Liver (tissue), 7 donors: ENCODE measurements at regions not wholly inside any gene's neighbourhood (a gene's known extent, or its start where the extent isn't known, plus 50 kb on each side); places are given as distances from the start of the nearest gene placed in this dataset.

ENCODE experiments used
- DNase-seq: peaks from one replicate; pipeline ENCODE4 v3.0.0-alpha.2; 2017; ENCODE audit warnings: low spot score
- H3K27ac ChIP-seq, 2 donors: one replicate each; pipeline ENCODE4 v1.7.0; 2013; ENCODE audit warnings: inconsistent platforms in 2 of 2, low read length in 2 of 2, control low read depth in 1 of 2, low read depth in 1 of 2, mild to moderate bottlenecking in 1 of 2
- H3K27me3 ChIP-seq, 4 donors: one replicate each; pipeline versions ENCODE4 v1.6.1 to v1.7.0; 2013; ENCODE audit warnings: low read length in 3 of 4, inconsistent platforms in 1 of 4, mild to moderate bottlenecking in 1 of 4, moderate library complexity in 1 of 4; ENCODE audit not compliant: control insufficient read depth in 4 of 4, insufficient read depth in 4 of 4
- H3K36me3 ChIP-seq, 4 donors: one replicate each; pipeline versions ENCODE4 v1.6.1 to v1.7.0; 2013; ENCODE audit warnings: low read length in 3 of 4, mild to moderate bottlenecking in 3 of 4, low read depth in 1 of 4, moderate library complexity in 1 of 4; ENCODE audit not compliant: control insufficient read depth in 4 of 4, insufficient read depth in 3 of 4
- H3K4me1 ChIP-seq, 4 donors: one replicate each; pipeline versions ENCODE4 v1.6.1 to v1.7.0; 2013; ENCODE audit warnings: low read length in 3 of 4, mild to moderate bottlenecking in 3 of 4, moderate library complexity in 1 of 4; ENCODE audit not compliant: control insufficient read depth in 4 of 4, insufficient read depth in 4 of 4
- H3K4me3 ChIP-seq, 3 donors: one replicate each; pipeline versions ENCODE4 v1.6.1 to v1.7.0; 2013; ENCODE audit warnings: low read length in 3 of 3, control low read depth in 1 of 3, low read depth in 1 of 3, mild to moderate bottlenecking in 1 of 3
- H3K9ac ChIP-seq, 2 donors: one replicate each; pipeline ENCODE4 v1.7.0; 2013; ENCODE audit warnings: low read length in 2 of 2, mild to moderate bottlenecking in 2 of 2, moderate library complexity in 2 of 2, control low read depth in 1 of 2, low read depth in 1 of 2
- H3K9me3 ChIP-seq, 4 donors: one replicate each; pipeline versions ENCODE4 v1.6.1 to v1.7.0; 2013; ENCODE audit warnings: low read length in 3 of 4; ENCODE audit not compliant: control insufficient read depth in 4 of 4
- ATF3 ChIP-seq: IDR thresholded peaks from 2 replicates; pipeline ENCODE4 v1.6.1; 2016; ENCODE audit warnings: antibody characterized with exemption
- EGR1 ChIP-seq, 2 donors: IDR thresholded peaks; 2 replicates each; pipeline ENCODE4 v1.6.1; 2016 to 2018; ENCODE audit warnings: antibody characterized with exemption in 2 of 2, low read depth in 2 of 2
- GABPA ChIP-seq, 2 donors: IDR thresholded peaks in 1 of 2; conservative IDR thresholded peaks in 1 of 2; 2 replicates each; pipeline ENCODE4 v1.6.1; 2016; ENCODE audit warnings: antibody characterized with exemption in 2 of 2, mild to moderate bottlenecking in 1 of 2, moderate library complexity in 1 of 2
- HNF4A ChIP-seq, 2 donors: conservative IDR thresholded peaks; 2 replicates each; pipeline ENCODE4 v1.6.1; 2016; ENCODE audit warnings: antibody characterized with exemption in 2 of 2, mild to moderate bottlenecking in 2 of 2
- JUND ChIP-seq, 2 donors: IDR thresholded peaks; 2 replicates each; pipeline ENCODE4 v1.6.1; 2016; ENCODE audit warnings: antibody characterized with exemption in 2 of 2
- RAD21 ChIP-seq, 2 donors: IDR thresholded peaks; 2 replicates each; pipeline ENCODE4 v1.6.1; 2016; ENCODE audit warnings: antibody characterized with exemption in 2 of 2, mild to moderate bottlenecking in 2 of 2
- REST ChIP-seq: IDR thresholded peaks from 2 replicates; pipeline ENCODE4 v1.6.1; 2016; ENCODE audit warnings: antibody characterized with exemption, mild to moderate bottlenecking
- RXRA ChIP-seq, 2 donors: IDR thresholded peaks; 2 replicates each; pipeline ENCODE4 v1.6.1; 2017 to 2018; ENCODE audit warnings: antibody characterized with exemption in 2 of 2, mild to moderate bottlenecking in 1 of 2
- TAF1 ChIP-seq: conservative IDR thresholded peaks from 2 replicates; pipeline ENCODE4 v1.6.1; 2016; ENCODE audit warnings: antibody characterized with exemption, mild to moderate bottlenecking
- ZBTB33 ChIP-seq: IDR thresholded peaks from 2 replicates; pipeline ENCODE4 v1.6.1; 2016; ENCODE audit warnings: antibody characterized with exemption
- WGBS: extraction: QIAGEN DNeasy Blood & Tissue Kit; methylation state at CpG from one replicate; pipeline ENCODE4 v1.1.7; 2013; 5-methylcytosine and 5-hydroxymethylcytosine counted together
- donor health status: healthy.
- donor health status: healthy.
- donor health status: healthy.
- donor health status: healthy.

- Histone ChIP-seq H3K27ac (no peak overlapping the region), H3K4me3 (no peak overlapping the region), H3K4me1 (peaks cover 2 to 8% (median 4%) of the 10 kb centered on the region in 4 donors), H3K36me3 (peaks cover 0 to 7% (median 0%) of the 10 kb centered on the region in 4 donors), H3K9ac (no peak overlapping the region), H3K27me3 (no peaks in the 10 kb centered on the region), H3K9me3 (no peaks in the 10 kb centered on the region)
- WGBS, result 93% methylated on average over 4 of the region's 4 CpGs
- TF ChIP-seq GABPA (IDR thresholded peaks at IDR 0.05 in 1 of 2, conservative IDR thresholded peaks at IDR 0.05 in 1 of 2) (no peak), JUND (IDR thresholded peaks at IDR 0.05) (no peak), RAD21 (IDR thresholded peaks at IDR 0.05) (no peak), ZBTB33 (no peak), REST (no peak)
- DNase-seq, result no peak
Observed at GRCh38 chr11:17157761-17158160, 50.0 kb downstream of the PIK3C2A start.

DNA sequence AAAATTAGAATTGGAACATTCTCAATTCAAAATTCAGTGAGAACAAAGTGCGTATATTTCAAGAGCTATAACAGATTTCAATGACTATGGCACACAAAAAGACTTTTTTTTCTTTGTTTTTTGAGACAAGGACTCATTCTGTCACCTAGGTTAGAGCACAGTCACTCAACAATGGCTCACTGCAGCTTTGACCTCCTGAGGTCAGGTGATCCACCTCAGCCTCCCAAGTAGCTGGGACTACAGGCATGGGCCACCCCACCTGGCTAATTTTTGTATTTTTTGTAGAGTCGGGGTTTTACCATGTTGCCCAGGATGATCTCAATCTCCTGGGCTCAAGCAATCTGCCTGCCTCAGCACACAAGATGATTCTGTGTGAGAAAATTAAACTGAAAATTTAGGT, 51.5 kb downstream of the PIK3C2A start:
- Histone ChIP-seq H3K4me3 (no peak overlapping the region), H3K9me3 (no peaks in the 10 kb centered on the region), H3K36me3 (peaks cover 0 to 7% (median 0%) of the 10 kb centered on the region in 4 donors), H3K27me3 (no peaks in the 10 kb centered on the region), H3K9ac (no peak overlapping the region), H3K27ac (no peak overlapping the region), H3K4me1 (peaks cover 0 to 5% (median 3%) of the 10 kb centered on the region in 4 donors)
- no peak for TF ChIP-seq RXRA (IDR thresholded peaks at IDR 0.05)
- TF ChIP-seq JUND (IDR thresholded peaks at IDR 0.05), result no peak
- no peak for TF ChIP-seq TAF1
- DNase-seq, result no peak
- 95% methylated on average over 2 of the region's 2 CpGs for WGBS

DNA sequence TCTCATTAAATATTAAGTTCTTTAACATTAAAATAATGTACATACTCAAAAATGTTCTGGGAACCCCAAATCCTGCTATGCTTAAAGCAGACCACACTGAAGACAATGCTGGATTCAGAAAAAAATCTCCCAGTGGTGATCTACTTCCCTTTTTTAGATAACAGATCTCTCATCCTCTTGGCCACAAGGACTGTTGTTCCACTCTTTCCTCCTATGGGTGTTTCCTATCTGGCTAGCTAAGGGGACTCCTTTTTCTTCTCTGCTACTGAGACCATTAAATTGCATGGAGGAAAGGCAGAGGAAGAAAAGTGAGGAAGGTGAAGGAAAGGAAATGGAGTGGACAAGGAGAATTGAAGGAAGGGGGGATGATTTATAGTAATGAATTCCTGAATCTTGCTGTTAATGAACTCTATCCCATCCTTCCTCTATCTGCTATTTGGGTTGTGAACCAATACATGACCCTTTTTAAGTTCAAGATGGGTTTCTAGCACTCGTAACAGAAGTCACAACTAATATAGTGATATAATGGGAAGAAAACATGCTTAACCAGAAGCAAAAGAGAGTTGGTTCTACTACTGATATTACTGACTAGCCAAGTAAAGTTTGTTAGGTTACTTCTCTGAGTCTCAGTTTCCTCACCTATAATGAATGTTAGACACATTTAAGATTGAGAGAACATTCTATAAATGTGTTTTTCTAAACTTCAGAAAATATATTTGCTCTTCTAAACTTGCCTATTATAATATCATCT, 53.2 kb downstream of the PIK3C2A start:
- Histone ChIP-seq H3K4me3 (no peak overlapping the region), H3K9ac (no peak overlapping the region), H3K27me3 (no peaks in the 10 kb centered on the region), H3K9me3 (no peaks in the 10 kb centered on the region), H3K4me1 (peaks cover 0 to 3% (median under 1%) of the 10 kb centered on the region in 4 donors), H3K27ac (no peak overlapping the region), H3K36me3 (peaks cover 0 to 12% (median 0%) of the 10 kb centered on the region in 4 donors)
- DNase-seq, result no peak
- TF ChIP-seq HNF4A (conservative IDR thresholded peaks at IDR 0.05) (no peak), RAD21 (IDR thresholded peaks at IDR 0.05) (no peak), EGR1 (IDR thresholded peaks at IDR 0.05; ENCODE audit: low read depth in 2 of 2) (no peak), ATF3 (no peak)
- WGBS, result 81% methylated on average over 1 of the region's 1 CpG
